ENCODE measurements at regions not wholly inside any gene's neighbourhood (a gene's known extent, or its start where the extent isn't known, plus 50 kb on each side); places are given as distances from the start of the nearest gene placed in this dataset.

- DNase-seq, result no peak
Observed at GRCh38 chr2:241924069-241924908, 54.8 kb downstream of the RTP5 start.

- no peak for DNase-seq
Observed at GRCh38 chr2:241924909-241925250, 55.4 kb downstream of the RTP5 start.

GRCh38 chr2:241925277-241925676 is 55.7 kb downstream of the RTP5 start:
- DNase-seq, result no peak

- no peak for DNase-seq
Observed at GRCh38 chr2:241925821-241926441, 56.4 kb downstream of the RTP5 start.

- no peak for DNase-seq
Observed at GRCh38 chr2:241926541-241927311, 57.2 kb downstream of the RTP5 start.

GRCh38 chr2:241929551-241930490 is 60.3 kb downstream of the RTP5 start:
- DNase-seq, result no peak

- DNase-seq, result no peak
Observed at GRCh38 chr2:241931084-241931975, 61.8 kb downstream of the RTP5 start.

- no peak for DNase-seq
Observed at GRCh38 chr2:241931976-241932898, 62.7 kb downstream of the RTP5 start.

- DNase-seq, result no peak
Observed at GRCh38 chr2:241932899-241933178, 63.3 kb downstream of the RTP5 start.

GRCh38 chr2:241933179-241933911 is 63.8 kb downstream of the RTP5 start:
- DNase-seq, result no peak

GRCh38 chr2:241935314-241935713 is 65.8 kb downstream of the RTP5 start:
- DNase-seq, result no peak

GRCh38 chr2:241935774-241936173 is 66.2 kb downstream of the RTP5 start:
- no peak for DNase-seq

- DNase-seq, result no peak
Observed at GRCh38 chr2:241936457-241937133, 67.1 kb downstream of the RTP5 start.

GRCh38 chr2:241937297-241937696 is 67.8 kb downstream of the RTP5 start:
- DNase-seq, result no peak

GRCh38 chr2:241939541-241939940 is 70.0 kb downstream of the RTP5 start:
- DNase-seq, result no peak

GRCh38 chr2:241940329-241940728 is 70.8 kb downstream of the RTP5 start:
- no peak for DNase-seq

- DNase-seq, result no peak
Observed at GRCh38 chr2:241941691-241942301, 72.3 kb downstream of the RTP5 start.

GRCh38 chr2:241942416-241943208 is 73.1 kb downstream of the RTP5 start:
- no peak for DNase-seq

All from activated CD8-positive, alpha-beta memory T cell treated with anti-CD3 and anti-CD28 coated beads, Interleukin-2, amount 50 U/mL, for 4 hours (primary cell).